ENCODE measurements at regions not wholly inside any gene's neighbourhood (a gene's known extent, or its start where the extent isn't known, plus 50 kb on each side); places are given as distances from the start of the nearest gene placed in this dataset.

- no peak for DNase-seq
These were observed 902.3 kb downstream of the EFNA5 start for GRCh38 chr5:106768392-106768791.

GRCh38 chr5:106766916-106767315, 903.8 kb downstream of the EFNA5 start:
- no peak for DNase-seq

- no peak for DNase-seq
These were observed 911.2 kb downstream of the EFNA5 start for GRCh38 chr5:106759581-106759980.

GRCh38 chr5:106759152-106759551, 911.6 kb downstream of the EFNA5 start:
- DNase-seq = no peak

DNA sequence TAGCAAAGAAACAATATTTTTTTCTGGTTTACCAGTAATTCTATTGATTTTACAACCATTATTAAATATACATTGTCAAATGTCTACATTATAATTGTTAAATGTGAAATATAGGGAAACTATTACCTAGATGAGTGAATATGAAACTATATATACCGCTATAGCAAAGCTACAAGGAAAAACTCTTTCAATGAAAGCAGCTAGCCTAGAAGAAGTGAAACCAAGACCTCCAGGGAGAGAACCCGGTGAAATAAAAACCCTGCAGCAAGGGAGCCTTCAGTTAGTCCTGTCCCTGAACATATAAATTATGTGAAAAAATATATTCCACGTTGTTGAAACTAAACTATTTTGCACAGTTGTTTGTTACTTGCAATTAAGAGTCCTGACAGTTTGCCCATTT, 913.1 kb downstream of the EFNA5 start:
- DNase-seq = no peak

- DNase-seq = no peak
These were observed 914.9 kb downstream of the EFNA5 start for GRCh38 chr5:106755789-106756188.

GRCh38 chr5:106755066-106755465, 915.7 kb downstream of the EFNA5 start:
- DNase-seq = no peak

DNA sequence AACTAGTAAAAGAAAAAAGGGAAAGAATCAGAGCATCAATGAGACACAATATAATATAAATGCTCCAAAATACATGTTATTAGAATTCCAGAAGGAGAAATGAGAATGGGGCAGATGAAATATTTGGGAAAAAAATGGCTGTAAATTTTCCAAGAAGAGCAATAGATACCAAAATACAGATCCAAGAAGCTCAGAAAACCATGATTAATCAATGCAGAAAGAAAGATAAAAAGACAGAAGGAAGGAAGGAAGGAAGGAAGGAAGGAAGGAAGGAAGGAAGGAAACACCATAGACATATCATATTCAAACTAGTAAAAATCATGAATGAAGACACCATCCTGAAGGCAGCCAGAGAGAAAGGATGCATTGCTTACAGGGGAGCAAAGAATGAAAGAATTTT, 920.9 kb downstream of the EFNA5 start:
- no peak for DNase-seq

- DNase-seq = no peak
These were observed 931.6 kb downstream of the EFNA5 start for GRCh38 chr5:106739127-106739526.

DNA sequence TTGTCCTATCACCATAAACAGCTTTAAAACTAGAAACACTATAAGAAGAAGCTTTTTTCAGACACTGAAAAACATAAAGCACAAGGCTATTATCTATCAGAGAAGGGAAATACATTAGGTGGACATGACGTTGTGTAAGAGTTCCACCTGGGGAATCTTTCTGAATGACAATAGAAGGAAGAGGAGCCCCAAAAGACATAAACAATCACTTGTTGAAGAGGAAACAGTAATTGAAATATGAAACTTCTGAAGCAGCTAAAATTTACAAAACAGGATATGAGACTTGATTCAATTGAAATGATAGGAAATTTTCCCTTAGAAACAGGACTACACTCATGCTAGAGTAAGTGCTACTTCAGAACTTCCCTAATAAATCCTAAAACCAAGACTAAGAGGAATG, 933.6 kb downstream of the EFNA5 start:
- DNase-seq = no peak

DNA sequence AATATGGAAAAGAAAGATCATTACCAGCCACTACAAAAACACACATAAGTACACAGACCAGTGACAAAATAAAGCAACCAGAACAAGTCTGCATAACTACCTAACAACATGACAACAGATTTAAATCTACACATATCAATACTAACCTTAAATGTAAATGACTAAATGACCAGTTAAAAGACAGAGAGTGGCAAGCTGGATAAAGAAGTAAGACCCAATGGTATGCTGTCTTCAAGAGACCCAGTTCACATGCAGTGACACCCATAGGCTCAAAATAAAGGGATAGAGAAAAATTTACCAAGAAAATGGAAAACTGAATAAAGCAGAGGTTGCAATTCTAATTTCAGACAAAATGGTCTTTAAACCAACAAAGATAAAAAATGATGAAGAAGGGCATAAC, 938.1 kb downstream of the EFNA5 start:
- DNase-seq = no peak

DNA sequence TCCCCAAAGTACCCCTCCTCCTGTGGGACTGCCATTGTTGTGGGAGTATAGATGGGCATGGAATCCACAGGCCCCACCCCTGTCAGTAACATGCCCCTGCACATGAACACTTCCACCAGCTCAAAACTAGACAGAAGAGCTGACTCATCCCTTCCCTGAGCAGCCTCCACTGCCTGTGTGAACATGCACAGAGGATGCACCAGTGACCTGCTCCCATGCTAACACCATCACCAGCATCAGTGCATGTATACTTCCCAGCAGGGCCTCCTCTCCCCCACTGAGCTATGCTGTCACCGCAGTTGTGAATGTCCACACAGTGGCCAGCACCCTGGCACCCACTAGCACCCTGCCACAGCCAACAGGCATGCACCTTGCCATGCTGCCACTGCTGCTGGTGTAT, 939.8 kb downstream of the EFNA5 start:
- no peak for DNase-seq

DNA sequence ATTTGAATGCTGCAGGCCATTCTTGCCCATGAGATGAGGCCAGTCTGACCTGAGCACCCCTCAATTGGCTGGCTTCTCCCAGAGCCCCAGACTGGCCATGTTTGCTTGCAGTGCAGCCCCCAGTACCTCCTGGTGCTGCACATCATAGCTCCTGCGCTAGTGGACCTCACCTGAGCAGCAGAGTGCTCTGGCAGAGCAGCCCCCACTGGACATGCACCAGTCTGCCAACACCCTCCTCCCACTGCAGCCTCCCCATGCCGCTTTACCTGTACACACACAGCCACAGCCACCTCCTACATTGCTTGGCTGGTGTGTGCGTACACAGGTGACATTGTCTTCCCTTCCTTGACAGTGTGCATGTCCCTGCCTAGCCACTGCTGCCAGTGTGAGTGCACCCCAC, 940.2 kb downstream of the EFNA5 start:
- DNase-seq = no peak

DNA sequence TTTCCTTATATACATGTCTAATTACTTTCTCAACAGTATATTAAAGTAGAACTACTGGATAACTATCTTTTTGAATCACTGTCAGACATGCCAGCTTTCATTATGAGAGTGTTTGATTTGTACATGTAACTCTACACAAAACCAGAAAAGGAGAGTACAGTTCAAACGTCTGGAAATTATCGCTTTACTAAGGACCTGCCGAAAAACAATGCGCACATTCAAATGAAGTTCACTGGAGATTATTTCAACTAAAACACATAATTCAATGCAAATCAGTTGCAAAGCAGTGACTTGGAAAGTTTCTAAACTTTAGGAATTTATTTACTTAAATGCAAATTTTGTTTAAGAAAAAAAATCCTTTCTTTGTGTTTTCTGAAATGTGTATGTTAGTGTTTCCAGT, 942.5 kb downstream of the EFNA5 start:
- no peak for DNase-seq

- DNase-seq = no peak
These were observed 943.7 kb downstream of the EFNA5 start for GRCh38 chr5:106727071-106727470.

GRCh38 chr5:106720367-106720766, 950.4 kb downstream of the EFNA5 start:
- no peak for DNase-seq

DNA sequence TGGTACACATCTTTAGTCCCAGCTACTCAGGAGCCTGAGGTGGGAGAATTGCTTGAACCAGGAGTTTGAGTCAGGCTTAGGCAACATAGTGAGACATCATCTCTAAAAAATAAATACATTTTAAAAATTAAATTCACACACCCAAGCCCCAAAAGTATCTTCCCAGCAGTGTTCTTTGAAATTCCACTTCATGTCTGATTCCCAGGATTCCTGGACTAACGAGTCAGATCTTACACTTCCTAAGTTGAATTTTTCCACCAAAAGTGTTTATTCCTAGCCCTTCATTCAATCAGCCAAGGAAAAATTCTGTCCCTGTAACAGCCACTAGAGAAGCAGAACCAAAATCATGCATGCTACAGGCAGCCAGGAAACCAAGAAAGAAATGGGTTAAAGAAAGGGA, 970.9 kb downstream of the EFNA5 start:
- DNase-seq = no peak

GRCh38 chr5:106699198-106699597, 971.5 kb downstream of the EFNA5 start:
- DNase-seq = no peak

GRCh38 chr5:106698169-106698568, 972.6 kb downstream of the EFNA5 start:
- DNase-seq = no peak

DNA sequence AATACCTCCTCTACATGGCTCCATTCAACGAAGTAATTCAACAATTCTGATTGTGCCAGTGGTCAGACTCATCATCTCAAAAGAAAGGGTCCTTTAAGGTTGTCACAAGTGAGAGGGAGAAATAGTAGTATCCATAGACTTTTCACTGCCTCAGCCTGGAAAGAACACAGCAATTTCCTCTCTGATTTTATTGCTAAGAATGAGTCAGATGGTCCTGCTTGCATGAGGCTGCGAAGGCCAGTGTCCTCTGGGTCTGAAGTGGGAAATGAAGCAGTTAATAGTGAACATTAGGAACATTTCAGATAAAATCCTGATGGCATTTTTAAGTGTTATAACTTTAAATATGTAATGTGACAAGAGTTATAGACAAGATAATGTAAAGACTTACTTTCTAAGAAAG, 979.0 kb downstream of the EFNA5 start:
- no peak for DNase-seq

GRCh38 chr5:106690585-106690984, 980.2 kb downstream of the EFNA5 start:
- DNase-seq = no peak

DNA sequence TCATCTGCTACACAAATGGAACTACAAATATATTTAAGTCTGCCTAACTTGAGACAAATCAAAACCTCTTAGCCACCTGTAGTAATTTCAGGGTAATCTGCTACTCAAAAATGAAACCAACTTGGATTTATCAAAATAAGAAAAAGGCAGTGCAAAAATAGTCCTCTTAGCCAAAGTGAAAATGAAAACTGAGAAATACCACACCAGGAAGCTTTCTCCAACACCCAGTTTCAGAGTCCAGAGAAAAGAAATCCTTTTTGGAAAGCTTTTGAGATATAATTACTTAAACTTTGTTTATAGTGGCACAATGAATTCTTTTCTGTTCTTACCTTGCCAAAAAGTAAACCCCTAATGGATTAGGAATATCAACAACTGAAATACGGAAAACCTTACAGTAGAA, 990.4 kb downstream of the EFNA5 start:
- DNase-seq = no peak

- DNase-seq = no peak
These were observed 993.7 kb downstream of the EFNA5 start for GRCh38 chr5:106677057-106677456.

- DNase-seq = no peak
These were observed 995.0 kb downstream of the EFNA5 start for GRCh38 chr5:106675687-106676086.

DNA sequence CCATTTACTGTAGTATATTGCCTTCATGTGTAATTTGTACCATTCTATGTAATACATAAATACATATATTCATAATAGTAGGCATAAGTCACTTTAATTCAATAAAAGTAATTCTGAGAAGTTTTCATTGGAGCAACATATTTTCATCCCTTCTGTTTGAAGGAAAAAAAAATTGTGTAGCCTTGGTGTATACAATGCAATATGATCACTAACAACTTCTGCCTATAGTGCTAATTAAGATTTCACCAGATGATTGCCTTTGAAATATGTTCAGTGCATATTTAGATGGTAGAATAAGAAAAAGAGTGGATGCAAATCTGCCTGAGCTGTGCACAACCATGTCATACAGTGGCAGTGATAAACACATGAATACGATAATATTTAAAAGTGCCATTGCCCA, 996.8 kb downstream of the EFNA5 start:
- no peak for DNase-seq

- no peak for DNase-seq
These were observed 1008.9 kb downstream of the EFNA5 start for GRCh38 chr5:106661866-106662265.
